Activated CD8-positive, alpha-beta memory T cell treated with anti-CD3 and anti-CD28 coated beads for 36 hours (primary cell): ENCODE measurements at regions not wholly inside any gene's neighbourhood (a gene's known extent, or its start where the extent isn't known, plus 50 kb on each side); places are given as distances from the start of the nearest gene placed in this dataset.
"Not testable (repeated sequence)": the region's sequence is repeated elsewhere in the genome, so short reads cannot be mapped to it uniquely, and the experiment has no call there.

ENCODE experiments used
- CTCF ChIA-PET: fragments of 350-600 bp; sonication (Branson Sonifier 250); formaldehyde crosslinking; loops from one replicate; lab custom pipeline; 2021; ENCODE audit warnings: antibody characterized with exemption; lab: Charles Lee
- POLR2A ChIA-PET: fragments of 350-600 bp; sonication (Branson Sonifier 250); formaldehyde crosslinking; loops from one replicate; lab custom pipeline; 2021; ENCODE audit warnings: antibody characterized with exemption; lab: Charles Lee

DNA sequence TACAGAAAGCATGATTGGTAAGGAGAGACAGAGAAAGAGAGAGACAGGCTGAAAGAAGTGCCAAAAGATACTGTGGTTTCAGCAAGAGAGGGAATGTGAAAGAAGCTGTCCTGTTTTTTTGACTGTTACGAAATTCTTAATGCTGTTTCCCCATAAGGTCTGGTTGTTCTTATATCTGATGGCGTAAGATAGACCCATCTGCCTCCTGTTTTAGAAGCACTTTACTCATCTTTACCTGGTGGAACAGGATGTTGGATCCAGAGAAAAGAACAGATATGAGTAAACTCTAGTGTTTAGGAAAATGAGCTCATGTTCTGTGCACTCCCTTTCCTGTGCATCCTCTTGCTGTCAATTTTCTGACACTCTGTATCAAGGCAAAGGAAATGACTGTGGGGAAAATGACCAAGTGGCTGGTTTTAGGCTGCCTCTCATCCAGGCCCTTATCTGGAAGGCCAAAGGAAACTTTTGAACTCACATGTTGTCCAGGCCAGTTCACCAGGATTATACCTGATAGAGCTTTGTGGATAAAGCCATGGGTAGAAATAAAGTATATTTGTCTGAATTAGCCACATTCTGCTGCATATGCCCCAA is 311.7 kb upstream of the HTR2C start:
- ChIA-PET POLR2A (no interaction called here), CTCF (no interaction called here)

DNA sequence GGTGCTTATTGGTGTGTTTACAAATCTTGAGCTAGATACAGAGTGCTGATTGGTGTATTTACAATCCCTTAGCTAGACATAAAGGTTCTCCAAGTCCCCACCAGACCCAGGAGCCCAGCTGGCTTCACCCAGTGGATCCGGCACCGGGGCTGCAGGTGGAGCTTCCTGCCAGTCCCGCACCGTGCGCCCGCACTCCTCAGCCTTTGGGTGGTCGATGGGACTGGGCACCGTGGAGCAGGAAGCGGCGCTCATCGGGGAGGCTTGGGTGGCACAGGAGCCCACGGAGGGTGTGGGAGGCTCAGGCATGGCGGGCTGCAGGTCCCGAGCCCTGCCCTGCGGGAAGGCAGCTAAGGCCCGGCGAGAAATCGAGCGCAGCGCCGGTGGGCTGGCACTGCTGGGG is 313.5 kb upstream of the HTR2C start:
- POLR2A ChIA-PET, CTCF ChIA-PET: not testable (repeated sequence)

DNA sequence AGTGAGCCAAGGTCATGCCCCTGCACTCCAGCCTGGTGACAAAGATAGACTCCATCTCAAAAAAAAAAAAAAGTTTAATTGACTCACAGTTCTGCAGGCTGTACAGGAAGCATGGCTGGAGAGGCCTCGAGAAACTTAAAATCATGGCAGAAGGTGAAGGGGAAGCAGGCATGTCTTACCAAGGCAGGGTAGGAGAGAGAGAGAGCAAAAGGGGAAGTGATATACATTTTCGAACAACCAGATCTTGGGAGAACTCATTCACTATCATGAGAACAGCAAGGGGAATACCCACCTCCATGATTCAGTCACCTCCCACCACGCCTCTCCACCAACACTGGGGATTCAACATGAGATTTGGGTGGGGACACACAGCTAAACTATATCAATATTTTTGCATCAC is 315.2 kb upstream of the HTR2C start:
- POLR2A ChIA-PET, result no interaction called here
- CTCF ChIA-PET, result no interaction called here

DNA sequence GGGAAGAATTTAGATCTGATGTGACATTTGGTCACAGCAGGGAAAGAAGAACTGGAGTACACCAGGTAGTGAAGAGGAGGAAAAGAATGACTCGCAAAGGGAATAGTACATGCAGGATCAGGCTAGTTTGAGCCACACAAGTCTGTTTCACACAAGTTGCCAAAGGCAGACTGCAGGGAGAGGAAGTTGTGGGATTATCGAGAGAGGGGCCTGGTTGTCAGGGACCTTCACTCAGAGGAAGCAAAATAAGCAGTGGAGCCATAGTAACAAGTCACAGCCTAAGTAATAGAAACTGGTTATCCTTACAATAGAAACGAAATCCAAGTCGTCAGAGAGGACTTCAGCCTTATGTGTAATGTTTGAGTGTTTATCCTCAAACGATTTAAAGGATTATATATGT is 316.7 kb upstream of the HTR2C start:
- POLR2A ChIA-PET, result no interaction called here
- CTCF ChIA-PET, result no interaction called here

DNA sequence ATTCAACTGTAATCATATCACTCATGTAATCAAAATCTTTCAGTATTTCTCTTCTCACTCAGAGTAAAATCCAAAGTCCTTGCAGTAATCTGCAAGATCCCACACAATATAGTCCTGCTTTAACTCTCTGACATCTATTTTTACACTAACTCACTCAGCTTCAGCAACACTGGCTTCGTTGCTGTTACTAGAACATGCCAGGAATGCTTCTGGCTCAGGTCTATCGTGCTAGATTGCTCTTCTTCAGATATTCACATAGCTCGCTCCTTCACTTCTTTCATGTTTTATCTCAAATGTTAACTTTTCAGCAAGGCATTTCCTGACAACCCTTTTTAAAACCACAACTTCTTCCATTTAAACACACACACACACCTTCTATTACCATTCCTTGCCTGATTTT is 331.7 kb upstream of the HTR2C start:
- ChIA-PET POLR2A (no interaction called here), CTCF (no interaction called here)

DNA sequence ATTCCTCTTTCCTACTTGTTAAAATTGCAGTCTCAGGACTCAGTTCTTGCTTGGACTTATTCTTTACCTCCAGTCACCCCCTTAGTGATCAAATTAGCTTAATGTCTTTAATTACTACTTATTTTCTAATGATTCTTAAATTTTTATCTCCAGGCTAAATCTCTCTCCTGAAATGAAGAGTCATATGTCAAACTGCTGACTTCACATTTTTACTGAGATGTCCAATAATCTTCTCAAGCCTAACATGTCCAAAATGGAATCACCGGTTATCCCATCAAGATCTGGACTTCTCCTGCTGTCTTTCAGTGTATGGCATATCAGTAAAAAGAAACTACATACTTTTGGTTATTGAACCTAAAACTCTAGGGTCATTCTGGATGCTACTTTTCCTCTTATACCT is 332.3 kb upstream of the HTR2C start:
- ChIA-PET CTCF (no interaction called here), POLR2A (no interaction called here)

DNA sequence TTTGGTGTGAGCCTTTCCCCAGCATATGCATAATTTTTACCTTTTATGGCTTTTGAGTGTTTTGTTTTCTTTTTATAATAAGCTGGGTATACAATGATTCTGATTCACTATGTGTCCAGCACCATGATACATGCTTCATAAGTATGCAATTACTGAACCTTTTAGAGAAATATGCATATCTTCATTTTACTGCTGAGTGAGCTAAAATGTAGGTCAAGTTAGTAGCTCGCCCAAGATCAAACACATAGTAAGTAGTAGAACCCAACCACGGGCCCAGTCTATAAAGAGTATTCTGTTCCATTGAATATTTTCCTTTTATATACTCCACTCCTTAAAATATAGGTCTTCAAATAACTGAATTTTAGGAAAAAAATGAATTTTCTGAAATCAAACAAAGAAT is 362.4 kb upstream of the HTR2C start:
- POLR2A ChIA-PET, result no interaction called here
- CTCF ChIA-PET, result no interaction called here

DNA sequence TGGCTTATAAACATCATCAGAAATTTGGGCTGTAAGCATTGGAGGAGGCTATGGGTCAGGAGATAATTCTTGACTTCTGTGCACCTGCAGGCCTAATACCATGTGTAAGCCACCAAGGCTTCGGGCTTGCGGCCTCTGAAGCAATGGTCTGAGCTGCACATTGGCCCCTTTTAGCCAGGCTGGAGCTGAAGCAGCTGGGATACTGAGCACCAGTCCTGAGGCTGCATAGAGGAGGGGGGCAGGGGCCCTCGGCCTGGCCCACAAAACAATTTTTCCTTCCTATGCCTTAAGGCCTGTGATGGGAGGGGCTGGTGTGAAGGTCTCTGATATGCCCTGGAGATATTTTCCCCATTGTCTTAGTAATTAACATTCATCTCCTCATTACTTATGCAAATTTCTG is 373.0 kb upstream of the HTR2C start:
- ChIA-PET POLR2A (no interaction called here), CTCF (no interaction called here)

DNA sequence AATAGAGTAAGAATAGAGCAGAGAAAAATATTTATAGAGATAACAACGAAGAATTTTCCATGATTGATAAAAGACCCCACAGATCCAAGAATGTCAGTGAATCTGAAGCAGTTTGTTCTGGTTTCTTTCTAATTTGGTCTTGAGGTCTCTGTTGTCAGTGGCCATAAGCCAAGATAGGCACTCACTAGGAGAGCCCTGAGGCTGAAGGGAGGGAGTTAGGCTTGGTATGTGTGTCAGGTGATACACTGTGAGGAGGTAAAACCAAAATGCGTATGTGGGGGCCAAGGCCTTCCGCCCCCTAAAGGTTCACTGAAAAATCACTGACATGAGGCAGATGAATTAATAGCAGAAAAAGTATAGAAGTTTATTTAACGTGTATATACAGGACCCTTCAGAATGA is 382.3 kb upstream of the HTR2C start:
- CTCF ChIA-PET, result no interaction called here
- POLR2A ChIA-PET, result no interaction called here

DNA sequence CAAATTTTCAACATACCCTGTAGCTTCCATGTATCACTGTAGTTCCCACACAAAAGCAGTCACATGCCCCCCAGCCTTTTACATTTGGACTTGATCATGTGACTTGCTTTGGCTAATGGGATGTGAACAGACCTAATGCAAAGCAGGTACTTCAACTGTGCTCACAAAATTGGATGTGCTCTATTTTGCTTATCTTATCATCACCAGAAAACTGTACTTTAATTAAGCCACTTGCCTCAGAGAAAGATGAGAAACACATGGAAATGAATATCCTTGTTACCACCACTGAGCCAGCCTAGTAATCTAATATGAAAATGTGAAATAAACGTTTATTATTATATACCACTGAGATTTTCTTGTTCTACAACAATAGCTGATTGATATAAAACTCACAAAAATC is 402.7 kb upstream of the HTR2C start:
- POLR2A ChIA-PET, result no interaction called here

DNA sequence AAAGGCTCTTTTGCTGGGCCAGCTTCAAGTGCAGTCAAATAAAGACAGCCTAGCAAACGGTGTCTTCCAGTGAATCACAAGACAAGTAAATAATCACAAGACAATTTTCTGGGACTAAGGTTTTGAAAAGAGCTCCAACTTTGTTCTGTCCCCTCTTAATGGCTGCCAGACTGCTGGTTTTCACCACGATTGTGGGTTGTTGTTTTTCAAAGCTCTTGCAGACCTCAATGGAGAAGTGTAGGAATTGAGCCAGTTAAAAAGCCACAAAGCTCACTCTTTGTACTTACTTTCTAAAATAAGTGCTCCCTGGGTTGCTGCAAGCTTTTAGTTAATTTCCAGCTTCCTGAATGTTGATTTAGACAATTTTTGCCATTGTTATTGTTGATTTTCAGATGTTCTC is 405.8 kb upstream of the HTR2C start:
- CTCF ChIA-PET, result no interaction called here
- POLR2A ChIA-PET, result no interaction called here

More for the DNA sequence above, 402.7 kb upstream of the HTR2C start:
- CTCF ChIA-PET, result no interaction called here

DNA sequence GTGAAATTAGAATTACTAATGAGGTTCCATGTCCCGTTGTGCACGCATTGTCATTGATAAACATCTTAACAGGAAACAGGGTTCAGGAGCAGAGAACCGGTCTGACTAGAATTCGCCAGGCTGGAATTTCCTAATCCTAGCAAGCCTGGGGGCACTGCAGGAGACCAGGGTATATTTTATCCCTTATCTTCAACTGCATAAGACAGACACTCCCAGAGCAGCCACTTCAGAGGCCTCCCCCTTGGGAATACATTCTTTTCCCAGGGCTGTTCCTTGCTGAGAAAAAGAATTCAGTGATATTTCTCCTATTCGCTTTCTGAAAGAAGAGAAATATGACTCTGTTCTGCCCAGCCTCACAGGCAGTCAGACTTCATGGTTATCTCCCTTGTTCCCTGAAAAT is 416.6 kb upstream of the HTR2C start:
- CTCF ChIA-PET, POLR2A ChIA-PET: not testable (repeated sequence)

DNA sequence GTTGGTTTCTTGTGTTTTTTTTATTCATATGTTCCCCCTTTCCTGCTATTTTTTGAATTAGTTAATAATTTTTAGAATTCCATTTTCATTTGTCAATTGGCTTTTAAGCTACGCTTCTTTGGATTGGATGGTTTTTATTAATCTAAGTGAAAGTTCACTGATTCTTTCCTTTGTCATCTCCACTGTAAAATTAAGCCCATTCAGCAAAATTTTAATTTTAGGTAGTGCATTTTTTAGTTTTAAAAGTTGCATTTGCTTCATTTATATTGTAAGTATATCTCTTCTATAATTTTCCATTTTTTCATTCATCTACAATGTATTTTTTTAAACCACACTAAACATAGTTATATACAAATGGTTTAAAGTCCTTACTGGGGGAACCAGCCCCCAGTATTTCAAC is 417.3 kb upstream of the HTR2C start:
- CTCF ChIA-PET, result no interaction called here
- POLR2A ChIA-PET, result no interaction called here

DNA sequence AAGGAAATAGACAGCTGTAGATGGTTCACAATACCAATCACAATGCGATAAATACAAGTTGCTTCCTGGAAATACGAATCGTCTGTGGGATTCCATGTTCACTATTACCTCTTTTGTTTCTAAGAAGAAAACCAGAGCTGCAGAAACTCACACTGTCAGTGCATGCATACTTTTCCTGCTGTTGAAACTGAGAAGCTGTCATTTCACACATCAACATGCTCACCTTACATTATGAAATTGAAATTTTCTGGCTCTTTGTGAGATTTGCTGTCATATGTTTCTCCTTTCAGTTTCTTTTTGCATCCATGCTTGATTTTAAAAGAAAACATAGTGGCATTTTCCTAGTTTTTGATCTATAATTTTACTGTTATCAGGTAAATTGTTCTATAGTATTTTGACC is 418.3 kb upstream of the HTR2C start:
- ChIA-PET POLR2A (no interaction called here), CTCF (no interaction called here)

DNA sequence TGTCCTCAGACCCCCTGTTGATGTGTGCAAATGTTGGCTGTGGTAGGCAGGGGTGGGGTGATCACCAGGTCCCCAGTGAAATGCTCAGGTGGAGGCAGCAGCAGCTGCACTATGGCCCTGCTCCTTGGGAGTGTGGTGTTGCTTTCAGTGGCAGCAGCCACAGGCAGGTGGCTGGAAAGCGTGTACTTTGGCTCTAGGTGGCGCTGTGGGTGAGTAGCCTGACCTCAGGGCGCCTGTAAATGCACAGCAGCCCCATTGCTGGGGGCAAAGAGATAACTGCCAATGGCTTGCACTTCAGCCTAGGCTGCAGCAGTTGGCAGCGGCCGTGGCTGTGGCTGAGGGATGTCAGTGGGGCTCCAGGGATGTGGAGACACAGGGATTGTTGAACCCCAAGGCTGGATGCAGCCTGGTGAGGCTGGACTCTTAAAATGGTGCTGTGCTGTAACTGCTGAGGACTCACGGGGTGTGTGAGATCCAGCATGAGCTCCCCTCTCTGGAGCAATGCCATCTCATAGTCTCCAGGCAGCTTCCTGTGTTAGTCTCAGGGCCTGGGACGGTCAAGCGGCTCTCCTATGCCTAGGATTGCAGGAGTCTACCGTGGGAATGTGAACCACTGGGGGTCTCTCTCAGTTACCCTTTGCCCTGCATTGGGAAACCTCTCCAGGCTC is 421.7 kb upstream of the HTR2C start:
- ChIA-PET POLR2A (no interaction called here), CTCF (no interaction called here)

DNA sequence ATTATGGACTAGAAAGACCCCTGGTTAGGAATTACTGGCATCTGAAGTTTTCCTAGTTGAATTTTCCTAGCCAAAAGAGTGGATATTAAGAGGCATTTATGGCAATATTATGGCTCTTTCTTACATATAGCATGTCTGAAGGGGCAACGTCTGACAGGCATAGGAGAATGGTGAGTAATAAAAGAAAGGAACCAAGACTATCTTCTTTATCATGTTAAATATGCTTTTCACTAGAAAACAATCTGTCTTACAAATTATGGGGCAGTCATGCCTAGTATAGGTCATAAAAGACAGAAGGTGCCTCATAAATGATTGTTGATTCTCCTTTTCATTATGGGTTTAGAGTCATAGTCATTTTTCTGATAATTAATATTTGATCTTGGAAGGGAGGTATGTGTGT is 431.1 kb upstream of the HTR2C start:
- ChIA-PET POLR2A (no interaction called here), CTCF (no interaction called here)

DNA sequence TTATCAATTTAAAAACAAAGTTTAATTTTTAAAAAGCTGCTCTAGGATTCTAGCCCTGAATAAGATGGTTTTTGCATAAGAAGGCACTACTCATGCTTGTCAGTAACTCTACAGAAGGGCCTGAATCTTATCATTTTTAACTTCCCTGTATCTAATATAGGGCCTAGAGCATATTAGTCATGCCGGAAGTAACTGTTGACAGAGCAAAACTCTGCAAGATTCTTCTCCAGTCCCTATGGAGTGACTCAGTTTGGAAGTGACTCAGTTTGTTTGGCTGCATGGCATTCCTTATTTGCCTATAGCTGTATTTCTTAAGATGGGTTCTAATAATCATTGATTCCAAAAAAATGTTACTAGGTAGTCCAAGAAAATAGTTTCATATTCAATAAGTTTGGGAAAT is 431.8 kb upstream of the HTR2C start:
- POLR2A ChIA-PET, result no interaction called here
- CTCF ChIA-PET, result interaction anchor here (0.6 kb wide), 1 partner anchor 27 kb away, joined by 4 read pairs; no protein-coding TSS in a partner anchor

DNA sequence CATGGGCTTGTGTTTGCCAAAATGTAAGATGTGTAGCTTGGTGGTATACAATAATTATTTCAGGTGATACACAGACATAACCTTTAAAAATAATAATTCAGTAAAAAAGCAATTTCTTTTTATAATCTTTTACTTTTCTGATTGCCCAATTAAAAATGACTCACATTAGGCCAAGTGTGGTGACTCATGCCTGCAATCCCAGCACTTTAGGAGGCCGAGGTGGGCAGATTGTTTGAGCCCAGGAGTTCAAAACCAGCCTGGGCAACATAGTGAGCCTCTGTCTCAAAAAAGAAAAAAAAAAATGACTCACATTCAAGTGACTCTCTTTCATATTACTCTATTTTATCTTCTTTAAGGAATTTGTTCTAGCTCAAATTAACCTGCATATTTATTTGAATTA is 449.4 kb upstream of the HTR2C start:
- ChIA-PET CTCF (no interaction called here), POLR2A (no interaction called here)

DNA sequence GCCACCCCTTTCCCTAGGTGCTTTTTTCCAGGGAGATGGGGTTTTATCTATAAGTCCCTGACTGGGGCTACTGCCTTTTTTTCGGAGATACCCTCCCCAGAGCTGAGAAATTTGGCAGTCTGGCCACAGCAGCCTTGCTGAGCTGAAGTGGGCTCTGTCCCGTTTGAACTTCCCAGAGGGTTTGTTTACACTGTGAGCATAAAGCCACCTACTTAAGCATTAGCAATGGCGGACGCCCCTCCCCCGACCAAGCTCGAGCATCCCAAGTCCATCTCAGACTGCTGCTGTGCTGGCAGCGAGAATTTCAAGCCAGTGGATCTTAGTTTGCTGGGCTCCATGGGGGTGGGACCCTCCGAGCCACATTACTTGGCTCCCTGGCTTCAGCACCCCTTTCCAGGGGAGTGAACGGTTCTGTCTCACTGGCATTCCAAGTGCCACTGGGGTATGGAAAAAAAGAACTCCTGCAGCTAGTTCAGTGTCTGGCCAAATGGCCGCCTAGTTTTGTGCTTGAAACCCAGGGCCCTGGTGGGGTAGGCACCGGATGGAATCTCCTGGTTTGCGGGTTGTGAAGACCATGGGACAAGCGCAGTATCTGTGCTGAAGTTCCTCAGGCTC is 456.4 kb upstream of the HTR2C start:
- CTCF ChIA-PET, result no interaction called here
- POLR2A ChIA-PET, result no interaction called here

DNA sequence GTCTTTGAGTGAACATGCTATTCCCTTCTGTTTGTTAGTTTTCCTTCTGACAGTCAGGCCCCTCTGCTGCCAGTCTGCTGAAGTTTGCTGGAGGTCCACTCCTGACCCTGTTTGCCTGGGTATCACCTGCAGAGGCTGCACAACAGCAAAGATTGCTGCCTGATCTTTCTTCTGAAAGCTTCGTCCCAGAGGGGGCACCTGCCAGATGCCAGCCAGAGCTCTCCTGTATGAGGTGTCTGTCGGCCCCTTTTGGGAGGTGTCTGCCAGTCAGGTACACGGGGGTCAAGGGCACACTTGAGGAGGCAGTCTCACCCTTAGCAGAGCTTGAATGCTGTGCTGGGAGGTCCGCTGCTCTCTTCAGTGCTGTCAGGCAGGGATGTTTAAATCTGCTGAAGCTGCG is 456.9 kb upstream of the HTR2C start:
- ChIA-PET POLR2A (no interaction called here), CTCF (no interaction called here)

DNA sequence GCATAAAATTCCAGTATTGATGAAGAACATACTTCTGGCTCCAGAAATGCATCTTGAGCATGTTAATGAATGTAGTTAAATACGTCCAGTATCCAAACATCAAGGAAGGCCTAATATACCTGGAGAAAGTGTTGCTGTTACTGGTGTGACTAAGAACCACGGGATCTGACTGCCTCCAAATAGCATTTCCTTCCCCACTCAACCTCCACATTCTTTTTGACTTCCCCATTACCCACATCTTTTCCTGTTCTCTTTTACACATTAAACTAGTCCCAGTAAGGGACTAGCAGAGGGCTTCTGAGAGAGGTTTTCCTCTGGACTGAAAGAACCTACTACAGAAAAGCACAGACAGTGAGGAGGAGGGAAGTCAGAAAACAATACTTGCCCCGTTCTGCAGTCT is 482.8 kb upstream of the HTR2C start:
- CTCF ChIA-PET, result no interaction called here
- POLR2A ChIA-PET, result no interaction called here
